HepG2 (cell line): ENCODE measurements at regions not wholly inside any gene's neighbourhood (a gene's known extent, or its start where the extent isn't known, plus 50 kb on each side); places are given as distances from the start of the nearest gene placed in this dataset.

Experiments
- ATAC-seq: fragments of 200-7000 bp; cut with Tn5 transposase; 3 replicates; pipeline ENCODE4 v1.9.1; 2020; ENCODE audit warnings: mild to moderate bottlenecking, moderate library complexity
- BruUV-seq: library from RNA; stranded (reverse); fragments of 400-500 nt; replicated peaks from 2 replicates; lab custom pipeline; 2021; lab: Mats Ljungman, UMichigan
- CTCF ChIA-PET: fragments of 300-600 bp; formaldehyde crosslinking; extraction: SDS; loops from one replicate; lab custom pipeline; 2021; ENCODE audit warnings: low total read pairs, inconsistent platforms, low intra/inter-chr PET ratio; lab: Yijun Ruan, JAX
- POLR2A ChIA-PET: fragments of 350-600 bp; sonication (Branson Sonifier 250); formaldehyde crosslinking; loops from one replicate; lab custom pipeline; 2020; ENCODE audit warnings: antibody characterized with exemption, inconsistent platforms; lab: Yijun Ruan, JAX
- DNase-seq: peaks from one replicate; pipeline ENCODE4 v3.0.0-alpha.2; 2015; ENCODE audit warnings: low spot score
- FAIRE-seq: peaks from 3 replicates; lab custom pipeline; 2011; peaks lifted over from hg19 to GRCh38; lab: Jason Lieb, UNC
- H2AFZ ChIP-seq: one replicate; pipeline ENCODE4 v1.6.1; 2011; ENCODE audit warnings: low read length, inconsistent platforms
- H3K27ac ChIP-seq: fragments of 300-600 bp; 3 replicates; pipeline ENCODE4 v1.8.0; 2011; ENCODE audit warnings: mixed run types, mild to moderate bottlenecking, mixed read lengths, low read length, inconsistent platforms; ENCODE audit not compliant: insufficient read depth; ENCODE audit errors: extremely low read length
- H3K27me3 ChIP-seq, 2 experiments: fragments of 200-600 bp in 1 of 2; 2 replicates in 1 of 2; 3 replicates in 1 of 2; pipeline versions ENCODE4 v1.6.0 to v1.8.0; 2011; ENCODE audit warnings: low read length in 2 of 2, mild to moderate bottlenecking in 2 of 2, moderate library complexity in 2 of 2, inconsistent platforms in 1 of 2; ENCODE audit not compliant: insufficient read depth in 2 of 2, control insufficient read depth in 1 of 2
- H3K36me3 ChIP-seq, 2 experiments: fragments of 200-600 bp in 1 of 2; replicated peaks in 1 of 2; 2 replicates in 1 of 2; 3 replicates in 1 of 2; pipeline versions ENCODE4 v1.5.1 to v1.8.0; 2011; ENCODE audit warnings: low read length in 2 of 2, inconsistent platforms in 1 of 2; ENCODE audit not compliant: insufficient read depth in 2 of 2, control insufficient read depth in 1 of 2
- H3K4me1 ChIP-seq: 2 replicates; pipeline ENCODE4 v1.5.1; 2012; ENCODE audit warnings: low read length, inconsistent platforms; ENCODE audit not compliant: insufficient read depth
- H3K4me2 ChIP-seq: 2 replicates; pipeline ENCODE4 v1.6.0; 2011; ENCODE audit warnings: low read depth, low read length, inconsistent platforms
- H3K4me3 ChIP-seq, 3 experiments: fragments of 200-600 bp in 1 of 3; sonication (generic), shearing (Covaris generic) in 1 of 3; replicated peaks in 1 of 3; 2 replicates each; pipeline ENCODE4 v1.5.1; 2011 to 2016; ENCODE audit warnings: low read length in 3 of 3, inconsistent platforms in 2 of 3, low read depth in 2 of 3, mild to moderate bottlenecking in 2 of 3, control low read depth in 1 of 3, mixed read lengths in 1 of 3; ENCODE audit not compliant: insufficient read depth in 1 of 3
- H3K79me2 ChIP-seq: one replicate; pipeline ENCODE4 v1.6.1; 2011; ENCODE audit warnings: low read length, inconsistent platforms; ENCODE audit not compliant: insufficient read depth
- H3K9ac ChIP-seq: 2 replicates; pipeline ENCODE4 v1.6.0; 2011; ENCODE audit warnings: mild to moderate bottlenecking, low read depth, low read length, inconsistent platforms; ENCODE audit not compliant: insufficient read depth
- H3K9me3 ChIP-seq: 2 replicates; pipeline ENCODE4 v1.5.1; 2012; ENCODE audit warnings: mild to moderate bottlenecking, low read length
- H4K20me1 ChIP-seq: 2 replicates; pipeline ENCODE4 v1.6.0; 2011; ENCODE audit warnings: inconsistent platforms, mild to moderate bottlenecking, low read length, moderate library complexity; ENCODE audit not compliant: insufficient read depth
- FOXK1 ChIP-seq: sonication (generic); formaldehyde crosslinking; IDR thresholded peaks from 2 replicates; pipeline ENCODE4 v1.4.0; 2020; ENCODE audit warnings: low read depth, missing genetic modification reagents, borderline replicate concordance
- WGBS: methylation state at CpG from one replicate; pipeline ENCODE4 v1.1.6; 2017; ENCODE audit warnings: low lambda C conversion rate; 5-methylcytosine and 5-hydroxymethylcytosine counted together
- in situ Hi-C: cut with HindIII; loops from 2 replicates; pipeline ENCODE4 v1.10.0; 2017; ENCODE audit warnings: low pct_unique_long_range_greater_than_20kb; ENCODE audit not compliant: extremely low pct_ligation_motif_present
- intact Hi-C: fragments of 100-400 bp; cut with micrococcal nuclease; formaldehyde crosslinking; loops from one replicate; pipeline ENCODE4 v1.10.0; 2022; ENCODE audit not compliant: unreplicated experiment
- TF ChIP-seq, protein P1 (sequence below), 2 experiments: sonication (generic) in 1 of 2; formaldehyde crosslinking in 1 of 2; IDR thresholded peaks; 2 replicates each; pipeline versions ENCODE4 v1.4.0 to v1.6.1; 2018 to 2020; ENCODE audit warnings: missing genetic modification reagents in 2 of 2, borderline replicate concordance in 1 of 2, low read depth in 1 of 2, mild to moderate bottlenecking in 1 of 2, missing biosample characterization in 1 of 2
- TF ChIP-seq, protein P2 (sequence below): sonication (generic); formaldehyde crosslinking; conservative IDR thresholded peaks from 2 replicates; pipeline ENCODE4 v1.4.0; 2020; ENCODE audit warnings: missing genetic modification reagents

DNA sequence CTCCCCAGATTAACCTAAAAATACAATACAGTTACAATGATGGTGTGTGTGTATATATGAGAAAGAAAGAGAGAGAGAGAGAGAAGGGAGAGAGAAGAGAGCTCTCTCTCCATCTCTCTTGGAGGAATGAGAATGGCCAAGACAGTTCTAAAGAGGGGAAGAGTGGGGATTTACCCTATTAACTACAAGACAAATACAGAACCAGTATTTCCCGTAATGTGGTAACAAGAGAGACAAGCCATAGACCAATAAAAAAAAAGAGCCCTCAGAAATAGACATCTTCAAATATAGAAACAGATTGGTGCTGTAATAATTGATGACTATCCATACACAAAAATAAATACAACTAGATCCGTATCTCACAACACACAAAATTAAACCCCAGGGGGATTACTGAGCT lies 87.0 kb downstream of the NSMCE3 start:
- Histone ChIP-seq H4K20me1 (no peaks in the 10 kb centered on the region), H3K9me3 (no peaks in the 10 kb centered on the region), H3K9ac (no peak overlapping the region), H3K36me3 (no peaks in the 10 kb centered on the region), H3K27me3 (peaks cover 2 to 11% of the 10 kb centered on the region in 2 experiments; a peak in 1 of 5 replicates), H3K27ac (no peak overlapping the region), H3K4me1 (no peaks in the 10 kb centered on the region), H2AFZ (no peak overlapping the region), H3K4me3 (no peak overlapping the region), H3K79me2 (no peaks in the 10 kb centered on the region), H3K4me2 (no peak overlapping the region)
- intact Hi-C loops, result no loop called here
- WGBS, result 21% methylated on average over 2 of the region's 2 CpGs
- FAIRE-seq (no peak), DNase-seq (no peak), ATAC-seq (no peak)
- ChIA-PET CTCF (no interaction called here), POLR2A (no interaction called here)
- BruUV-seq, result no TSS peak
- in situ Hi-C loops, result no loop called here
- TF ChIP-seq, protein P1, sequence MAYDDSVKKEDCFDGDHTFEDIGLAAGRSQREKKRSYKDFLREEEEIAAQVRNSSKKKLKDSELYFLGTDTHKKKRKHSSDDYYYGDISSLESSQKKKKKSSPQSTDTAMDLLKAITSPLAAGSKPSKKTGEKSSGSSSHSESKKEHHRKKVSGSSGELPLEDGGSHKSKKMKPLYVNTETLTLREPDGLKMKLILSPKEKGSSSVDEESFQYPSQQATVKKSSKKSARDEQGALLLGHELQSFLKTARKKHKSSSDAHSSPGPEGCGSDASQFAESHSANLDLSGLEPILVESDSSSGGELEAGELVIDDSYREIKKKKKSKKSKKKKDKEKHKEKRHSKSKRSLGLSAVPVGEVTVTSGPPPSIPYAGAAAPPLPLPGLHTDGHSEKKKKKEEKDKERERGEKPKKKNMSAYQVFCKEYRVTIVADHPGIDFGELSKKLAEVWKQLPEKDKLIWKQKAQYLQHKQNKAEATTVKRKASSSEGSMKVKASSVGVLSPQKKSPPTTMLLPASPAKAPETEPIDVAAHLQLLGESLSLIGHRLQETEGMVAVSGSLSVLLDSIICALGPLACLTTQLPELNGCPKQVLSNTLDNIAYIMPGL (CRISPR knock-in tag; IDR thresholded peaks at IDR 0.05; ENCODE audit: borderline replicate concordance in 1 of 2, low read depth in 1 of 2), result no peak
- TF ChIP-seq, protein P2, sequence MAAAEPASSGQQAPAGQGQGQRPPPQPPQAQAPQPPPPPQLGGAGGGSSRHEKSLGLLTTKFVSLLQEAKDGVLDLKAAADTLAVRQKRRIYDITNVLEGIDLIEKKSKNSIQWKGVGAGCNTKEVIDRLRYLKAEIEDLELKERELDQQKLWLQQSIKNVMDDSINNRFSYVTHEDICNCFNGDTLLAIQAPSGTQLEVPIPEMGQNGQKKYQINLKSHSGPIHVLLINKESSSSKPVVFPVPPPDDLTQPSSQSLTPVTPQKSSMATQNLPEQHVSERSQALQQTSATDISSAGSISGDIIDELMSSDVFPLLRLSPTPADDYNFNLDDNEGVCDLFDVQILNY (CRISPR knock-in tag), result no peak
- TF ChIP-seq FOXK1 (CRISPR knock-in tag), result no peak
- TF ChIP-seq, all 625 proteins: peak for 0
